NCI-H1694 (cell line): ENCODE measurements at regions not wholly inside any gene's neighbourhood (a gene's known extent, or its start where the extent isn't known, plus 50 kb on each side); places are given as distances from the start of the nearest gene placed in this dataset.
A peak's percentile ranks its signal among the peaks of the same experiment; 100 is the strongest.

ENCODE experiments used
- DNase-seq: peaks from one replicate; lab custom pipeline; 2025; lab: John Stamatoyannopoulos, UW

DNA sequence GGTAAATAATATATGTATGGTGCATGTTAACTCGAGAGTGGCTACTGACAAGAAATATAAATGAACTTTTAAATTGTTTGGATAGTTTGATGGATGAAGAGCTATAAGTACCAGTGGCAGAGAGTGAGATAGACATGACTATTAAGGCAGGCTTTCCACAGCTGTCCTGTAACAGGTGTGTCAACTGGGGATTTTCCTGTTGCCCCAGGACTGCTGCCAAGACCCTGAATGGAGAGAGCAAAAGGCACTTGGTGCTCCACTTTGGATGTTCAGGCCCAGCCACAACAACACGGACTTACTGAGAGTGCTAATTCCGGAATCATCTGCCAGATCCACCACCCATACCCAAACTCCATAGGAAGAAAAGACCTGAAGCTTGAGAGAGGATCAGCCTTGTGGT is 215.1 kb downstream of the SEC61B start:
- no peak for DNase-seq

DNA sequence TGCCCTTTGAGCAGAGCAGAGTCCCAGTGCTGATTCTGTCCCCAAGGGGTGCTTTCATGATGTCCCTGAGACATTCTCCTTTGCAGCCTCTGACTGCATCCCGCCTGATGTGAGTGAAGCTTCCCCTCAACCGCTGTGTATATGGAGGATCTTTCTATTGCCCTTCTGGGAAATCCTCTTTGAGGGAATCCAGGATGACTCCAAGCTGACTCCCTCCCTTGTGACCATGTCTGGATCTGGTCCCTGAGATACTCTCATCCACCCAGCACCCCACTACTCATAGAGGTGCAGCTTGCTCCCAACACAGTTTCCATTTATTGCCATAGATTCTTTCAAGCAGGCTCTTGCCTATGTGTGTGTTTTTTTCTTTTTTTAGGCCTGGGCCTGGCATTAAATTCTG is 216.5 kb downstream of the SEC61B start:
- no peak for DNase-seq

DNA sequence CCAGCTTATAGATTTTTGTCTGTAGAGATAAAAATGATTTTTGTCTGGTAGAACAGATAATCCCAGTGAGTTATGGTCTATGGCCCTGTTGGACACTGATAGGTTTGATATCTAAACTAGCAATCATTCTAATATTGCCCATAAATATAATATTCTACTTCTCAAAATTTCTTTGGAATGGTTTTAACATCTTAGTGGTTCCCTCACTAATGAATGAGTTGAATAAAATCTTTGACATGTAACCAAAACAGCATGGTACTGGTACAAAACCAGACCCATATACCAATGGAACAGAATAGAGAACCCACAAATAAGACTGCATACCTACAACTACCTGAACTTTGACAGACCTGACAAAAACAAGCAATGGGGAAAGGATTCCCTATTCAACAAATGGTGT is 219.7 kb downstream of the SEC61B start:
- no peak for DNase-seq

DNA sequence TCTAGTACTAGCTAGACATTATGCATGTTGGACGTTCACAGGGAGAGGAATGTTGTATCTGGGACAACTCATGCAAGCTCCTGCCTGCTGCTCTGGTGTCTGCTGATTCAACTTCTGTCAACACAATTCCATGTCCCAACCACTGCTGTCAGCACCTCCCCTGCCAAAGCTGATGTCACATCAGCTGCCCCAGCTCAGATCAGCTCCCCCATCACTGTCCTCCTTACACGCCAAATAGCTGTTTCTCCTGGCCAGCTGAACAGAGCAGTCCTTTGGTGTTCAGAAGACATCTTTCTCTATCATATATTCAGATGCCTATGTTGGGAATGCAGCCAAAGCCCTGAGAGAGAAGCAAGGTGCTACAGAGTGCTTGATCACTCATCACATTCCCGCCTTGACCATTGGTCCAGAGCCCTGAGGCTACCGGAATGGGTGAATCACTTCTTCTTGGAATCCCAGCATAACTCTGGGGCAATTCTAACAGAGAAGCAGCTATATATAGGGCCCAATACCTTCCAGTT is 223.3 kb downstream of the SEC61B start:
- peak; percentile 38 for DNase-seq

DNA sequence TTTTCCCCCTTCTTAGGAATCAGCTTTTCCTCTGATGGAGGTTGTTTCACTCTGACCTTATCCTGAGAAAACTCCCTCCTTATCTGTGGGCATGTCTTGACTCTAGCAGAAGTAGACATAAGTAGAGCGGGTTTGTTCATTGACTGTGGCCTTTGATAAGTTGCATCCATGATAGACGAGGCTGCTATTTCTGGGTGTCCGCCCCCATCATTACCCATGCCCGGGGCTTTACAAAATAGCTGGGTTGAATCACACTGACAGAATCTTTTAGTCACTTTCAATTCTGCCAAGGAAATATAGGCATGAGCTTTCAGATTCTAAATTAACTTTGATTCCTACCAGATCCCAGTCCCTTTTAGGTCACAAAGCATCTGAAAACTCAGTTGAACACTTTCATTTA is 223.8 kb downstream of the SEC61B start:
- DNase-seq: no peak

DNA sequence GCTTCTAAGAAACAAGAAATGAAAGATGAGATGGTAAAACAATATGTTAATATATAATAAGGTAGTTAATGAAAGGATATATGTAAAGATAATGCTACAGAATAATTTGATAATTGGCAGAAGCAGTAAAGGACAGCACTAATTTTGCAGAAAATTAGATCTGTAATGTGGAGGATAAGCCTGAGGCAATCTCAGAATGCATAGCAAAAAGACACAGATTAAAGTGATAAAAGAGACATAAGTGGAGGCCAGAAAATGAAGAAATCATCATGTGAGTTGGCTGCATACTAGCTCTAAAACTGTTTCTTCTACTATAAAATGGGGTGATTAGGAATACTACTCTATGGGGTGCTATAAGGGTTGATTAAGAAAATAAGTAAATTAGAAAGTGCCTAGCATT is 225.9 kb downstream of the SEC61B start:
- DNase-seq: no peak

DNA sequence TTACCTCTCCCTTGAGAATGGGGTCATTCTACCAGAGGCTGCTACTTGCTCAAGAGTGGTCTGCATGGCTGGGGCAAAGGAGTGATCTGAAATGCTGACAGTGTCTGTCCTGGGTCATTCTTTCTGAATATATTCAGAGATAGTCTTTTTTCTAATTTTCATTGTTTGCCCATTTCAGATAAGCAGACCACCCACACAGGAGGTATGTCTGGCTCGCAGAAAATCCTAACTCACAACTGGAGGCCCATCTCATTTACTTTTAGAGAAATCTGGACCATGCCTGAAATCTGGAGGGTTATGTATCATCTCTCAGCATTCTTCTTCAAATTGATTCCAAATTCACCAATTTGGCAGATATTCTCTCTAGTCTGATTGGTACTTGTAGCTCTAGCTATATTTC is 227.6 kb downstream of the SEC61B start:
- no peak for DNase-seq

DNA sequence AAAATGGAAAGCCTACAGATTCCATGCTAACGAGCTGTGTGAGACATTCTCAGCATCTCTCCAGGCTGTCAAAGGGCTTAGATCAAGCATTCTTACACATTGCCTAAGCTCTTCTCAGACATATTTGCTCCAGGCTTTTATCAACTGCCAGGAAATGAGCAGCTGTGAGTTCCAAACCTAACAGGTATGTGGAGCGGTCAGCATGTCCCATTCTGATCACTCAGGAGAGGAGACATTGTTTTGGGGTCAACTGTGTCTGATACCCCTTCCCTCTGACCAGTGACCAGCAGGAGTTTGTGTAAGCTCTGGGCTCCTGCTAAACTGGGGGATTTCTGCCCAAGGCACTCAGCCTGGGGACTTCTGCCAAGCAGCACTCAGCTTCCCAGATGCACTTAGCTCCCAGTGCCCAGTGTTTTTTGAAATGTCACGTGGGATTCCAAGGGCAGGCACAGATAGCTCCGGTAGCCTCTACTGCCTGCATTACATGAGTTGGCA is 229.1 kb downstream of the SEC61B start:
- no peak for DNase-seq

DNA sequence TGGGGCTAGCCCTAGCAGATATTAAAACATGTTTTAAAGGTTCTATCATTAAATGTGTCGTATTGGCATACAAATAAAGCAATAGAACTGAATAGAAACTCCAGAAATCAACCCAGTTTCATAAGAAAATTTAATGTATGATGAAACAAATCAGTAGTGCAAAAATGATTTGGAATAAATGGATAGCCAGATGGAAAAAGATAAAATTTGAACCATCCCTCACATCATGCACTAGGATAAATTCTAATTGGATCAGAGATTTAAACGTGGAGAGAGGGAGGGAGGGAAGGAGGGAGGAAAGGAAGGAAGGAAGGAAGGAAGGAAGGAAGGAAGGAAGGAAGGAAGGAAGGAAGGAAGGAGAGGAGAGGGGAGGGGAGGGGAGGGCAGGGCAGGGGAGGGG is 235.3 kb downstream of the SEC61B start:
- no peak for DNase-seq

DNA sequence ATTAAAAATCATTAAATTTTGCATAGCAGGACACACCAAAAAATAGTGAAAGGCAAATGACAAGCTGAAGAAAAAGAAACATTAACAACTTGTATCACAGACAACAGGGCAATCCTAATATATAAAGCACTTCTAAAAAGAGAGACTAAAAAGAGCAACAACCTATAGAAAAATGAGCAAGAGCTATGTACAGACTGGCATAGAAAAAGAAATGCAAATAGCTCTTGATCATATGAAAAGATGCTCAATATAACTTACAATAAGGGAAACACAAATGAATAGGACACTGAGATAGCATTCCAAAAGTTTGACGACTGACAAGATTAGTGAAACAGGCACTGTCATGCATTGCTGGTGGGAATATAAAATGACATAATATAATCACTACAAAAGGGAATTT is 235.9 kb downstream of the SEC61B start:
- DNase-seq: no peak

DNA sequence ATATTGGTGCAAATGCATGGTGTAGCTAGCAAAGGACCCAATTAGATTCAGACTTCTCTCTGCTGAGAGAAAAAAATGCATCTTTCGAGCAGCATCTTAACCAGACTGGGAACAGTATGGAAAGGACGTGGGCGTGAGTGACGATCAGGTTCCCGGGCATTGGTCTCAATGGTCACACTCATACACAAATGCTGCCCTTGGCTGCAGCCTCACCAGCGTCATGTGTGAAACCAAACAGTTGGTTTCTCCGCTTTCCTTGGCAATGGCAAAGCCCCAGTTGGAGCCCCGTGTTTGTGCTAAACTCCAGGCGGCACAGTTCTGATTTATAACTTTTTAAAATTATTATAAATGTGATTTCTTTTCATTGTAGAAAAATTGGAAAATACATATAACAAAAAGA is 237.8 kb downstream of the SEC61B start:
- DNase-seq: no peak

DNA sequence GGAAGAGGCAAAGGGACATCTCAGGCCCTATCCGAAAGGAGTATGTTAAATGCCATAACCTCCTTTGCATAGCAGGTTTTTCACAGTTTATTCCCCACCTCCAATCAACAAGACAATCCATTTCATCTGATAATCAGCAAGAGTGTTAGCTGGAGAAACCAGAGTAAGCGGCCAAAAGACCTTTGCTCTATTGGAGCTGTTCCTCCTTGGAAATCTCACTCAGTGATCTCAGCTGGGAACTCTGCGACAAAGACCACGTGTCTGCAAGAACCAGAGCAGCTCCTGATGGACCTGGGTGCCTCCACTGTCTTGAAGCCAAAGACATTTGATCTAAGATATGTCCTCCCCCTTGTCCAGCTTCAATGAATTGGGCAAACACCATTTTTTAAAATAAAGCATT is 241.0 kb downstream of the SEC61B start:
- no peak for DNase-seq

DNA sequence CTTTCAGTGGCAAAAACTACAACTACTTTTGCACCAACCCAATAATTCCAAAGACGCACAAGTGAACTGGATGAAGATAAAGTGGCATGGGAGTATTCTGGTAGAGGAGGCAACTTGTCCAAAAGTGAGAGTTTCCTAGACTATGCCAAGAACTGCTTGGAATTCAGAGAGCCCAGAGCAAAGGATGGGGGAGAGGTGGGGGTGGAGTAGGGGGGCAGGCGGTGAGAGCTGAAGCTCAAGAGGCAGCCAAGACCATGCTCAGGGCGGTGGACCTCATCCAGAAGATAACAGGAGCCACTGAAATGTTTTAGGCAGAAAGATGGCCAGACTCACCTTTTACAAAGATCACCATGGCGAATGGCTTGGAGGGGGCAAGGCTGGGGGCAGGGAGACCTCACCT is 242.5 kb downstream of the SEC61B start:
- no peak for DNase-seq

DNA sequence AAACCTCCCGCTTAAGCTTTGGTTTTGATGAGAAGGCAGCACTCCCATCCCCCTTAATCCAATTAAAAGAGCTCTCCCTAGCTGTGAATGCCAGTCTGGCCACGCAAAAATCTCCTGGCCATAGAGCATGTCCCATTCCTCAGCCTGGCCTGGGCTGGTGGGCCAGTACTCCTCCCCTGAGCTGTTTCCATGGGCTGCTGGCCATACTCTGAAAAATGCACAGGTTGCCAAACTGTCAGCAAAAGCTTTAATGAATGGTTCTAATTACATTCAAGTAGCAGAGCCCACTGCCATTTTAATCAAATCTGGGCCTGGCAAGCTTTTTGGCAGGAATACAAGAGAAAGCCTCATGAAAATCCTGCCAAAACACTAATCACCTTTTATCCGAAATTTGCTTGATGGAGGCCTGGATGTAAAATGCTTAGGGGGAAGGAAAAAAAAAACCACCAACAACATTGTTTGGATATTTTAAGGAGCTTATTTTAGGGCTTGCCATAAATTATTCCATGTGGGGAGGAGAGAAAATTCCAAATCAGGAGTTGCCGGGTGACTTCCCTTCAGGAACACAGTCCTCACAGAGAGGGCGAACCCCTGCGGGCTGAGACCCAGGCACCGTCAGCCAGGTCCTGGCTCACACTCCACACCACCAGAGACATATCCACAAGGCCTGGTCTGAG is 243.3 kb downstream of the SEC61B start:
- DNase-seq: peak; percentile 86

DNA sequence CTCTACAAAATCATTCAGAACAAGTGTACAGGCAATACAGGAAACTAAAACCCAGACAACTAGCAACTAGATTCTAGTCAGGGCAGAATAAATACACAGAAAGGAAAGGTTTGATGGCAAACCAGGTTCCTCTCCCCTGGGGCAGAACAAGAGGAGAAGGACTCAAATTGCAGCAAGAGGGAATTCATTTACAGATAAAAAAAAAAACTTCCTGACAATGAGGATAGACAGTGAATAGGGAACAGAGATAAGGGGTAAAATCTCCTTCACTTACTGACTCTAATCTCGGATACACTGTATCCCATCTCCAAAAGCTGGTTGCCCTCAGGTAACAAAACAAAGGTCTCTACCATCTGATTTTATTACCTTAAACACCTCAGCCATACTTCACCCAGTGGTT is 244.0 kb downstream of the SEC61B start:
- no peak for DNase-seq

DNA sequence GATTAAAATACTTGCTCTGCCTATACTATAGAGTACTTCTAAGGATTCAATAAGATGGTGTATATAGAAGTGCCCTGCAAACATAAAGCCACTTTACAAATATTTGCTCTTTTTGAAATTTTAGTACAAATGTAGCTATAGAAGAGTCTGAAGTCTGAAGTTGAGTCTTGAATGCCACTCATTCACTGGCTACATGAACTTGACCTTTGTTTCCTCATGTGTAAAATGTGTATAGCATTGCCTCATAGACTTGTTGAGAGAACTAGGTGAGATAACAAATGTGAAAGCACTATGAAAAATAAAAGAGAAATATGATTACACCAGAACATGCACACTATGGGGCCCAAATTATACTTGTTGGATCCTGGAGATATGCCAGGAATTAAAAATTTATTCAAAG is 244.7 kb downstream of the SEC61B start:
- no peak for DNase-seq

DNA sequence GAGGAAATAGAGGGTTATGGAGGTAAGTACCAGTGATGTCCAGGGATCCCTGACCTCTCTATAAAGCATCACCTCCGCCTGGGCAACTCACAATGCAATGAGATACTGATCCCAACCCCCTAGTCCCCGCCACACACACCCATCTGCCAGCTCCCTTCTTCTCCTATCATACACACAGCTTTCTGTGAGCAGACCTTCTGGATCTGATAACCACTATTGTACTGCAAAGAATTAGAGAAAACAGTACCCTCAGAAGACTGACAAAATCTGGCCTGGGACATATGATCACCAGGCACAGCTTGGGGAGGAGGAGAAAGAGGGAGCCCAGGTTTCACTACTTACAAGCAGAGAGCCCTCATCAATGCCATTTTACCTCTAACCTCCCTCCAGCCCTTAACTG is 249.0 kb downstream of the SEC61B start:
- no peak for DNase-seq

DNA sequence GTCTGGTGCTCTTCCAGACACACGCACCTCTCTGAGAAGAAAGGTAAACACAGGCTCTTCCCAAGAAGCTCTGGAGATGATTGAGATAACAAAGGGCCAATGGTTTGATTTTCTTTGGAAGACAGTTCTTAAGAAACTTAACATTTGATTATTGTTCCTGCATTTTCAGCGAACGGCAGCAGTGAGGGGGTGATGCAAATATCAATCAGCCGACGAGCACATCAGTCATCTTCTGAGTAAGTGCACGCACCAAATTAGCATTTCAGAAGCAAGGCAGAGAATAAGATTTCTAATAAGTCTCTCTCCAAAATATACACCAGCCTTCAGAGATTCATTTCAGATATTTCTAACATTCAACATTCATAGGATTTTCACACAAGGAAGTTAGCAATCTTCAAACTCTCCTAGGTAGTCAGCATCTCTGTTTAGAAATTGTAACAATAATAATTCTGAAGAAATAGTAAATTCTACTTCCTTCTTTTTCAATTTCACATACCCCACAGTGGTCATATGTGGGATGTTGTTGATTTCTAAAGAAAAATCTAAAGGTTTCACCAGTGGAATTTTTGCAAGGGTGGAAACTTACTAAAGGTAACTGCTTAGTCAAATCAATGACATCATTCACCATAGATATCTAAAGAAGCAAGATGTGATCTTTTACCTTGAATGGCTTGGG is 250.3 kb downstream of the SEC61B start:
- DNase-seq: no peak

DNA sequence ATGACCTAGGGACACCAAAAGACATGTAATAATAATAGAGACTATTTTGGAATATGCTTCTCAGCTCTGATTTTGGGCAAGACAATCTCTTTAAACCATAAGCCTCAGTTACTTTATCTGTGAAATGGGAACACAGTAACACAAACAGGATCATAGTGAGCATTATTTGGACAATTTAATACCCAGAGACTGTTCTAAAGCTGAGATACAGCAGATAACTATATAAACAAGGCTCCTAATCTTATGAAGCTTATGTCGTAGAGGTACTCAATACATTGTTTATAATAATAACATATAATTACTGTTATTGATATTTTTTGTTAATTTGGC is 250.8 kb downstream of the SEC61B start:
- no peak for DNase-seq

DNA sequence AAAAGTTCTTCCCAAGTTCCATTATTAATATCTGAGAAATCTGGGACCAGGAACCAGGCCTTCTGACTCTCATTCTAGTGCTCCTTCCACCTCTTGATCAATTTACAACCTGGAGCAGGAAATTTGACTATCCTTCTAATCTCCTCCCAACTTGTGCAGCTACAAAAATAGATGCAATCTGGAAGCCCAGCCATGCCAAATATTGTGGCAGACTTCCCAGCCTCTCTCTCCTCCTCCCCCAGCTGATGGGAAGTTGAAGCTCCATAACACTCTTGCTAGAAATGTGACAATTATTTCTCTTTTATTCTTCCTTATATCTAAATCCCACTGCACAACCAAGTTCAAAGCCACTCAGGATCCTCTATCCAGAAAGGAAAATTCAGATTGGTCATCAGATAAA is 252.1 kb downstream of the SEC61B start:
- peak; percentile 40 for DNase-seq

DNA sequence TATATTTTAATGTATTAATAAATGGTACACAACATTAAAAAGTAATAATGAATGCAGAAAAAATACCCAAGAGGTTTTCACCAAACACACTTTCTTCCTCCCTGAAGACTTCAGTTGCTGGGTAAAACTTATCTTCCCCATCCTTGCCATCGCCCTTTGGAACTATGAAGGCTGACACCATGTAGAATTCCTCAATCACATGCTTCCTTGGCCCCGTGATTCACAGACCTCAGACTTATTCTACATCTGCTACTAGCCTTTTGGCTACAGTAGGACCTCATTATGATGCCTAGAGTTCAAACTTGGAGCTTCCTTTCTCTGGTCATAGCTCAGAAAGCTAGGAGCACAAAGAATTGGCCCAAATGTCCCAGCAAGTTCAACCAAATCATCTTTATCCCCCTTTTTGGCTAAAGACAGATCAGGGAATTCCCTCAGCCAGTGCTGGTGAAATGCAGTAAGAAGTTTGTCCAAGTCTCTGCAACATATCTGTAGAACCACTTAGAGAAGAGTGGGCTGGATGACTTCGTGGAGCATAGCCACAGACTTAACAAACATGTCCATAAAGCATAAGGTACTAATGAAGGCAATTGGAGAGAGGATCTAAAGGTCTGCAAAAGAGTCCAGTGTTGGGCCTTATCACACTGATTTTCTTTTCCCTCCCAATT is 253.5 kb downstream of the SEC61B start:
- DNase-seq: no peak

DNA sequence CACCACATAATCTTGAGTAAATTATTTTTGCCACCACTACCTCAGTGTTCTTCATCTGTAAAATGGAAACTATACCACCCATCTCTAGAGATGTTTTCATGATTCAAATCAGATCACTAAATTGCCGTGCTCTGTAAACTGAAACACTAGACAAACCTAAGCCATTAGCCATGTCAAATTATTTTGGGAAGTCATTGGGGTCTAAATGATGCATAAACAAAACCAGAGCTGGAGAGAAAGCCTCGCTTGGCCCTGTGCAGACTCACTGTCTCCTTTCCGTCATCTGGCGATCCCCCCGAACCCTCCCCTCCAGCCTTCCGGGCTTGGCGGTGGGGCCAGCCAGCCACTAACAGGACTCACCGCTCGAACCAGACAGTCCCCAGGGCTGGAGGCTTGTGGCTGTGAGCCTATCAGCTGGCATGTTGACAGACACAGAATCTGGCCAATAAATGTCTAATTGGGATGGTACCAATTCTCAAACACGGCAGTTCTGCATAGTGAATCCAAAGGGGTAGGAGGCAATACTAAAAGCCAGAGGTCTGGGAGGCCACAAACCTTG is 256.5 kb downstream of the SEC61B start:
- peak; percentile 40 for DNase-seq

DNA sequence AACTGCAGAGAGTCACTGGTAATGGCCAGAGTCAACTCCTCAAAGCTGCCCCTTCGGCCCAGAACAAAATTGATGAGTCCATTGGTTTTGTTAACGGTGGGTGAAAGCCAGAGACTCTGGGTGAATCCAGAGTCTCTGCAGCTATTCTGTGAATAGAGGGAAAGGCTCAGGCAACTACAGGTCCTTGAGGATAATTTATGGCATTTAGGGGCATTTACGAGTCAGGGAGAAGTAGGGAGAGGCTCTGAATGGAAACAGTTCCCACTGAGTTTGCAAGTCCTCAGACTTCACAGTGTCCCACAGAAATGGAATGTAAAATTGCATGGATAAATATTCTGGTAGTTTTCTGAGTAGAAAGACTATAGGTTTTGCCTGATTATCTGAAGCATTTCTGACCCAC is 257.8 kb downstream of the SEC61B start:
- no peak for DNase-seq
